ENCODE measurements at regions not wholly inside any gene's neighbourhood (a gene's known extent, or its start where the extent isn't known, plus 50 kb on each side); places are given as distances from the start of the nearest gene placed in this dataset.

- in situ Hi-C loops (cut with HindIII; ENCODE audit: low sequenced_read_pairs), result no loop called here
Observed at GRCh38 chr3:83092521-83093221, 1331.2 kb upstream of the GBE1 start.

- in situ Hi-C loops (cut with HindIII; ENCODE audit: low sequenced_read_pairs), result no loop called here
Observed at GRCh38 chr3:83076041-83076440, 1314.6 kb upstream of the GBE1 start.

- in situ Hi-C loops (cut with HindIII; ENCODE audit: low sequenced_read_pairs), result no loop called here
Observed at GRCh38 chr3:83074485-83074884, 1313.0 kb upstream of the GBE1 start.

DNA sequence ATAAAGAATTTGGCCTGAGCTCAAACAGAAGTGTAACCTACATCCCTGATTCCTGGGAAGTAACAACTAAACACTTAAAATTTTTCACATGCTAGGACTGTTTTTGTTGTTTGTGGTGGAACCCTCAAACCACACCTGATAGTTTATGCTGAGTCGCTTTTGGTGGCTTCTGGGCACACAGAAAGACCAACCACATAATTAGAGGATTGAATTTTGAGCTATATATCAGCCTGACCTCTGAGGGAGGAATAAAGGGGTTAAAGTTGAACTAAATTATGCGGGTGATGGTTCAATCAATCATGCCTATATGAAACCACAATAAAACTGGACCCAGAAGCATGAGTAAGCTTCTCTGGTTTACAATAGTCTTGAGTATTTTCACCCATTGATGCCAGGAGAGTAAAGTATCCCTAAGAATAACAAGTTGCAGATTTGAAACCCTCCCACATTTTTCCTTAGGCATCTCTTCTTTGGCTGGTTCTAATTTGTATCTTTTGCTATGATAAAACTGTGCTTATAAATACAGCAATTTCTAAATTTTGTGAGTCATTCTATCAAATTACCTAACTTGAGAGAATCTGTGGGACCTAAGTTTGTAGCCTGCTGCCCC, 1304.5 kb upstream of the GBE1 start:
- in situ Hi-C loops (cut with HindIII; ENCODE audit: low sequenced_read_pairs), result loop anchor here (5.0 kb wide), 1 partner anchor 54 kb away; no protein-coding TSS in a partner anchor

DNA sequence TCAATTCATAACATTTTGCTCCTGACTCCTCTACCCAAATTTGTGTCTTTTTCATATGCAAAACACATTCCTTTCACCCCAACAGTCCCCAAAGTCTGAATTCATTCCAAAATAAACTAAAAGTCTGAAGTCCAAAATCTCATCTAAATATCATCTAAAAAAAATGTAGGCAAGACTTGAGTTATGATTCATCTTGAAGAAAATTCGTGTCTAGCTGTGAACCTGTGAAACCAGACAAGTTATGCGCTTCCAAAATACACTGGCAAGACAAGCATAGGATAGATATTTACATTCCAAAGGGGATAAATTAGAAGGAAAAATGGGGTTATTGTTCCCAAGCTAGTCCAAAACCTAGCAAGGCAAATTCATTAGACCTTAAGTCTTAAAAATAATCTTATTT, 1302.0 kb upstream of the GBE1 start:
- in situ Hi-C loops (cut with HindIII; ENCODE audit: low sequenced_read_pairs), result no loop called here

DNA sequence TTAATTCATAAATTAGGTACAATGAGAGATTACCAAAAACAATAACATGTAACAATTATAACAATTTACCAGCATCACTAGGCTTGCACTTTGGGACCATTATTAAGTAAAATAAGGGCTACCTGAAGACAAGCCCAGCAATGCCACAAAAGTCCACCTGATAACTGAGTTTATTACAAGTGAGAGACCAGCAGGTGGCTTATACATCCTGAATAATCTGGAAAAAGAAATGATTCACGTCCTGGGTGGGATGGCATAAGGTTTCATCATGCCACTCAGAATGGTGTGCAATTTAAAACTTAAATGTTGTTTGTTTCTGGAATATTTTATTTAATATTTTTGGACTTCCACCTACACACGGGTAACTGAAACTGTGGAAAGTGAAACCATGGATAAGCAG, 1287.1 kb upstream of the GBE1 start:
- in situ Hi-C loops (cut with HindIII; ENCODE audit: low sequenced_read_pairs), result no loop called here

DNA sequence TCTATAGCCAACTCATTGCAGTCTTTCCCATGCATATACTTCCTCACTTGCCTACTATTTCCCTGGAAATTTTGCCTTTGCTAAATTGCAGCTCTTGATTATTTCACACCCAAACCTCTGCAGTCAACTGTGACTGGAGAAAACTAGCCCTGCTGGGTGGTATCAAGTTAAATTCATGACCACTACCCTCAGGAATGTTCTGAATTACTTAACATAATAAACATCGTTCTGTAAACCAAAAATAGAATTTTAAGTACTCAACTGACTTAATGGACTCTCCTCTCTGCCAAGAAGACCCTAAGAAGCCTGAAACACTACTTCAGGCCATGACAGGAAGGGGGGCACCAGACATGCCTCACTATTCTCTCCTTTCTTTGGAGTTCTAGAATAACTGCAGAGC, 1278.0 kb upstream of the GBE1 start:
- in situ Hi-C loops (cut with HindIII; ENCODE audit: low sequenced_read_pairs), result no loop called here

DNA sequence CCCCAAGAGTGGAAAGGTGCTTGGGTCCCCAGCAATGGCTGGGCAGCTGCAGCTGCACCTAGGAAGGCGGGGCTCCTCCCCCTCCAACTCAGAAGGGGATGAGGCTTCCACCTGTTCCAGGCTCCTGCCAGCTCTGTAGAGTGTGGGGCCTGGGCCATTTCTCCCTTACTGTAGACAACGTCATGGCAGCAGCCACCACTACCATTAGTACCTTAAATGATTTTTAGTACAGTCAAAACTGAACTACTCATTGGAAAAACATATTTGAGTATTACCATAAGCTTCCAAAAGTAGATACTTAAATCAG, 1274.2 kb upstream of the GBE1 start:
- in situ Hi-C loops (cut with HindIII; ENCODE audit: low sequenced_read_pairs), result no loop called here

DNA sequence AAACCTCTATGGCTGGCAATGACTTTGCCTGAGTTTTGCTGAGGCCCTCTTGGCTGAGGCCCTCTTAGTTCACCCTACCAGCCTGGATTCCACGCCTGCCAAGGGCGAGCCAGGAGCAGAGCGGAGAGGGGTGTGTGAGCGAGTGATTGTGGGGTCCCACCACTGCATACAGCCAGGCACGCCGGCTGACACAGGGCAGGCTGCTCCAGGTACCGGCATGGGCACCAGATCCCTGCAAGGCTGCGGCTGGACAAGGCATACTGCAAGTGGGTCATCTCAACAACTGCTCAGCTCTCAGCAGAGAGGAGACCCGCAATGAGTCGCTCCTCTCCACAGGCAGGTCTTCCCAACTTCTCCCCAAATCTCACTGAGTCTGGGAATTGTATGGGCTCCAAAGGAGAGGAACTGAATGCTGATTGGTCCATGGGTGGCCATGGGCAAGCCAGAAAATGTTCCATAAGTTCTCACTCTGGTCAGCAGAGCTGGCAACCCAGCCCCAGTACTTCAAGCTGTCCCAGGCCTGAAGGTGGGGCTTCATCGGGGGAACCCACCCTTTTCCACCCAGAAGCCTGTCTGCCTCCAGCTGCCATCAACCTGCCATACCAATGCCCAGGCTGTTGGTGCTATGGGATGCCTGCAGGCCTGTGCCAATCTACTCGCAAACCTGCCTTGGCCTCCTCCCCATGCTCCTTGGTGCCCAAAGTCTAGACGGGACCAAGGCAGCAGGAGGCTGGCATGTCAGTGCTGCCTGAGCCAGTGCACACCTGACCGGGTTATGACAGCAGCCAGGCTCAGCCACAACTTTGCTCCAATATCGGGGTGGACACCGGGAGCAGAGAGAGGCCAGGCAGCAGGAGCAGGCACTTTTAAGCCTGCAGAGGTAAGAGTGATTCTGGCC, 1273.6 kb upstream of the GBE1 start:
- in situ Hi-C loops (cut with HindIII; ENCODE audit: low sequenced_read_pairs), result no loop called here

GRCh38 chr3:83033133-83033532, 1271.7 kb upstream of the GBE1 start:
- in situ Hi-C loops (cut with HindIII; ENCODE audit: low sequenced_read_pairs), result no loop called here

DNA sequence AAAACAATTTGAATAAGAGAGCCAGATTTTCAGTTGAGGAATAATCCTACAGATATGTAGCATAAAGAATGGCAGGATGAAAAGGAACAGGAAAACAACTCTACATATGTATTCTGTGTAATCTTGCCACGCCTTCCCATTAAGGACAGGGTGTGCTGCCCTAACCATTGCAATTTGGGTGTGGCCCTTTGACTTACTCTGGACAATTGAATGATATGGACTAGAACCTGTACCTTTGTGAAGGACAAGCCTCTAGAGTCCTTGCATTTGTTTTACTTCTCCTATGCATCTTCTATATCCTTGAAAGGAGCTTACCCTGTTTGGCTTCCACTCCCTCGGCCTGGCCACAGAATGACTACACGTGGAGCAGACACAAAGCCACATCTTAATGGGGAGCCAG, 1261.6 kb upstream of the GBE1 start:
- in situ Hi-C loops (cut with HindIII; ENCODE audit: low sequenced_read_pairs), result no loop called here

- in situ Hi-C loops (cut with HindIII; ENCODE audit: low sequenced_read_pairs), result loop anchor here (5.0 kb wide), 1 partner anchor 56 kb away; no protein-coding TSS in a partner anchor
Observed at GRCh38 chr3:83011481-83011880, 1250.0 kb upstream of the GBE1 start.

GRCh38 chr3:83003917-83004316, 1242.5 kb upstream of the GBE1 start:
- in situ Hi-C loops (cut with HindIII; ENCODE audit: low sequenced_read_pairs), result no loop called here

DNA sequence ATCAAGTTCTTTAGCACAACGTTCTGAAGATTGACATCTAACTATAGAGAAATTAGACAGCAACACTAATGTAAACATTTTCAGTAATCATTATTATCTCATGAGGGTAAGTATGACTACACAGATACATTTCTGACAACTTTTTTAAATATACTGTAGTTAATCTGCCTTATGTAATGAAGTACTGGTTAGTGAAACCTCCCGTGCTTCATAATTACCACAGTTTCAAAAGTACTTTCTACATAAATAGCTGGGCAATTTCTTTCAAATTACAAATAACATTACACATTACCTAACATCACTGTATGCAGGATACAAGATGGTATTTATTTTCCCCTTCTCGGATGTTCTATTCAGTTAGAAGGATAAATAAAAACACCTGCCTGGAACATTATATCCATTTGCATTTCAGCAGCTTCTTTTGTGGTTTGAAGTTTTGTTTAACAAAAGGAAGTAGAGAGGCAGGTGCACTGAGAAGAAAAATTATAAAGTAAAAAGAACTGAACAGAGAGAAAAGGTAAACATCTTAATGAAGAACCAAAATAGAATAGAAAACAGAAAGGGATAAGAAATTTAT, 1241.5 kb upstream of the GBE1 start:
- in situ Hi-C loops (cut with HindIII; ENCODE audit: low sequenced_read_pairs), result no loop called here

DNA sequence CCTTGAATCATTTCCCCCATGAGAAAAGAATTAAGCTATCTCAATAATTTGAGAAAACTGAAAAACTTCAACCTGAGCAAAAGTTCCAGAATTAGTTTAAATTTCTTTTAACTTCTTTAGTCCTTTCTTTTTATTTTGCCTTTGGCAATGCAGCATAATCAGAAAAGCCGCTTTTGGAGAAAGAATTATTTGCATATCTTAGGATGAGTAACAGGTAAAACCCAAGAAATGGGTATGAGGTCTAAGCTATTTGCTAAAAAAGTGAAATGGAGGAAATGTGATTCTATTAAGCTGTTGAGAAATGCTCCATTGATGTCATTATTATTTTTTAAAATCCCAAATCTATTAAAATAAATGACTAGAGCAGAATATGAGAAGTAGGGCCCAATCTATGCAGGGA, 1238.3 kb upstream of the GBE1 start:
- in situ Hi-C loops (cut with HindIII; ENCODE audit: low sequenced_read_pairs), result no loop called here

- in situ Hi-C loops (cut with HindIII; ENCODE audit: low sequenced_read_pairs), result no loop called here
Observed at GRCh38 chr3:82978368-82978767, 1216.9 kb upstream of the GBE1 start.

DNA sequence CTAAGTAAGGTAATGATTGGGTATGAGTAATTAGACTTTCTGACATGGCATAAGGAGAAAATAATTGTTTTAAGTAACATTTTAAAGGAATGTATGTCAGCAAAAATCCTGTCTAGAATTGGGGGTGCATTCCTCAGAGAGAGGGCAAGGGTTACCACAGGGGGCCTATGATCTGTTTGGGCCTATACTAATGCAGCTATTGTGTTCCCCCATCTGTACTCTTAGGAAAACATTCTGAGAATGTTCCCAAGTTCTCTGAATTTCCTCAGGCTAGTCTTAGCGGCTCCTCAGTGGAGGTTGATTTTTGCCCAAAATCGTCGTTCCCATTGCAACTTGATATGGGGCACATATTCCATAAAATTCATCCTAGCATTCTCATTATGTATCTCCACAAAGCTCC, 1216.4 kb upstream of the GBE1 start:
- in situ Hi-C loops (cut with HindIII; ENCODE audit: low sequenced_read_pairs), result no loop called here

- in situ Hi-C loops (cut with HindIII; ENCODE audit: low sequenced_read_pairs), result no loop called here
Observed at GRCh38 chr3:82973791-82974190, 1212.3 kb upstream of the GBE1 start.

- in situ Hi-C loops (cut with HindIII; ENCODE audit: low sequenced_read_pairs), result no loop called here
Observed at GRCh38 chr3:82960379-82960778, 1198.9 kb upstream of the GBE1 start.

DNA sequence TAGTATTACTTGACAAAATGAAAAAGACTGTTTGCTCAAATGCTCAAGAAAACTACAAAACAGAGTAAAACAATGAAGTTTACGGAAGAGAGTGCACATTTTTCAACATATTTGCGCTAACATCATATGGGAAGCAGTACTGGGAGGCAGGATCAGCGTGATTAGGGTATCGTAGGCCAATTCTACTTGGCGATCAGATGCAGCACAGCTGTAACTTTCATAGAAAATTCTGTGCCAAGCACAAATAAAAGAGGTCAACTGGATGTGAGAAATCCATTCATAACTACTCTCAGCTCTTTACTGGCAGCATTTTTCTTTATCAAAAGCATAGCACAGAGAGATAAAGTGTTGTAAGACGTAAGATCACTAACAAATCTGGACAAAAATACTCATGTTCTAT, 1196.3 kb upstream of the GBE1 start:
- in situ Hi-C loops (cut with HindIII; ENCODE audit: low sequenced_read_pairs), result no loop called here

GRCh38 chr3:82957079-82957478, 1195.6 kb upstream of the GBE1 start:
- in situ Hi-C loops (cut with HindIII; ENCODE audit: low sequenced_read_pairs), result no loop called here

DNA sequence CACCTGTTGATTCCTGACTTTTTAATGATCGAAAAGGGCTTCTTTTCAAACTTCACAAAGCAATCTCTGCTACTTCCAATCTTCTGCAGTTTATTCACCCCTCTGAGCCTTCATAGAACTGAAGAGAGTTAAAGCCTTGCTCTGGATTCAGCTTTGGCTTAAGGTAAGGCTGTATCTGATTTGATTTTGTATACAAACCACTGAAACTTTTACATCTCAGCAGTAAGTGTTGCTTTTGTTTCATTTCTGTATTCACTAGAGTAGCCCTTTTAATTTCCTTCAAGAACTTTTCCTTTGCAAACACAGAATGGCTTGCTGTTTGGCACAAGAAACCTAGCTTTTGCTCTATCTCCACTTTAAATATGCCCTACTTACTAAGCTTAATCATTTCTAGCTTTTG, 1193.0 kb upstream of the GBE1 start:
- in situ Hi-C loops (cut with HindIII; ENCODE audit: low sequenced_read_pairs), result no loop called here
